ENCODE measurements at regions not wholly inside any gene's neighbourhood (a gene's known extent, or its start where the extent isn't known, plus 50 kb on each side); places are given as distances from the start of the nearest gene placed in this dataset.

DNA sequence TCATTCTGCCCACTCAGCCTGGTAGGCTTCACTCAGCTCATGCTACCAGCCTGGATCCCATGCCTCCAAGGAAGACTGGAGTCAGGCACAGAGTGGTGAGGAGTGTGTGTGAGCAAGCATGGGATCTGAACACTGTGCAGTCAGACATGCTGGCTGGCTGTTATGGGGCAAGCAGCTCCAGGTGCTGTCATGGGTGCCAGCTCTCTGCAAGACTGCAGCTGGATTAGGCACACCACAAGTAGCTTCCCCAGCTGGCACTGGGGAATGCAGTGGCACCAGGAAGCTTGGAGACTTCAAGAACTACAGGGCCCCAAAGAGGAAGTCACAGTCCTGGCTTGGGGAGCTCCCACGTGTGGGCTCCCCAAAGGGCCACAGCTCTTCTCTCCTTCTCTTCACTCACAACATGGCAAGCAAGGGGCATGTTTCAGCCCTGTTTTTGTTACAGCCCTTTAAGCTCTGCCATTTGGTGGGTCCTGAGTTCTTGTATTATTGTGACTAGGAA, 202.5 kb downstream of the VRK1 start:
- TF ChIP-seq, protein P1, sequence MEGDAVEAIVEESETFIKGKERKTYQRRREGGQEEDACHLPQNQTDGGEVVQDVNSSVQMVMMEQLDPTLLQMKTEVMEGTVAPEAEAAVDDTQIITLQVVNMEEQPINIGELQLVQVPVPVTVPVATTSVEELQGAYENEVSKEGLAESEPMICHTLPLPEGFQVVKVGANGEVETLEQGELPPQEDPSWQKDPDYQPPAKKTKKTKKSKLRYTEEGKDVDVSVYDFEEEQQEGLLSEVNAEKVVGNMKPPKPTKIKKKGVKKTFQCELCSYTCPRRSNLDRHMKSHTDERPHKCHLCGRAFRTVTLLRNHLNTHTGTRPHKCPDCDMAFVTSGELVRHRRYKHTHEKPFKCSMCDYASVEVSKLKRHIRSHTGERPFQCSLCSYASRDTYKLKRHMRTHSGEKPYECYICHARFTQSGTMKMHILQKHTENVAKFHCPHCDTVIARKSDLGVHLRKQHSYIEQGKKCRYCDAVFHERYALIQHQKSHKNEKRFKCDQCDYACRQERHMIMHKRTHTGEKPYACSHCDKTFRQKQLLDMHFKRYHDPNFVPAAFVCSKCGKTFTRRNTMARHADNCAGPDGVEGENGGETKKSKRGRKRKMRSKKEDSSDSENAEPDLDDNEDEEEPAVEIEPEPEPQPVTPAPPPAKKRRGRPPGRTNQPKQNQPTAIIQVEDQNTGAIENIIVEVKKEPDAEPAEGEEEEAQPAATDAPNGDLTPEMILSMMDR (IDR thresholded peaks at IDR 0.05): no peak
- TF ChIP-seq POLR2A (IDR thresholded peaks at IDR 0.05): no peak
